WTC11 (cell line): ENCODE measurements at regions not wholly inside any gene's neighbourhood (a gene's known extent, or its start where the extent isn't known, plus 50 kb on each side); places are given as distances from the start of the nearest gene placed in this dataset.
"Not testable (repeated sequence)": the region's sequence is repeated elsewhere in the genome, so short reads cannot be mapped to it uniquely, and the experiment has no call there.

Experiments used
- ATAC-seq: fragments of 200-7000 bp; cut with Tn5 transposase; 2 replicates; pipeline ENCODE4 v1.10.0; 2021; ENCODE audit warnings: mild to moderate bottlenecking, moderate library complexity
- CTCF ChIA-PET: fragments of 300-600 bp; sonication (Branson Sonifier 250); formaldehyde crosslinking; loops from one replicate; lab custom pipeline; 2021; ENCODE audit warnings: antibody characterized with exemption; lab: Charles Lee
- POLR2A ChIA-PET: fragments of 350-600 bp; sonication (Branson Sonifier 250); formaldehyde crosslinking; loops from one replicate; lab custom pipeline; 2021; ENCODE audit warnings: antibody characterized with exemption; lab: Charles Lee
- DNase-seq: peaks from one replicate; pipeline ENCODE4 v3.0.0; 2021; ENCODE audit warnings: low spot score
- H3K27ac Mint-ChIP-seq: 2 replicates; pipeline ENCODE4 v1.8.0; 2021; ENCODE audit warnings: mixed read lengths
- H3K27me3 Mint-ChIP-seq: 2 replicates; pipeline ENCODE4 v1.8.0; 2021; ENCODE audit warnings: low read depth, mild to moderate bottlenecking, moderate library complexity, mixed read lengths
- H3K36me3 Mint-ChIP-seq: 2 replicates; pipeline ENCODE4 v1.8.0; 2021; ENCODE audit warnings: mixed read lengths
- H3K4me1 Mint-ChIP-seq: 2 replicates; pipeline ENCODE4 v1.8.0; 2022; ENCODE audit warnings: mixed read lengths
- H3K4me3 Mint-ChIP-seq: 2 replicates; pipeline ENCODE4 v1.8.0; 2021; ENCODE audit warnings: mild to moderate bottlenecking, moderate library complexity, mixed read lengths
- H3K9me3 Mint-ChIP-seq: 2 replicates; pipeline ENCODE4 v1.8.0; 2021; ENCODE audit warnings: mixed read lengths
- AR ChIP-seq: fragments of 250-450 bp; sonication (Bioruptor Pico); IDR thresholded peaks from 2 replicates; pipeline ENCODE4 v1.9.0; 2021; ENCODE audit warnings: mild to moderate bottlenecking
- ATF1 ChIP-seq: sonication (generic); formaldehyde crosslinking; IDR thresholded peaks from 2 replicates; pipeline ENCODE4 v1.8.1; 2023; ENCODE audit warnings: mild to moderate bottlenecking, moderate library complexity, missing genetic modification reagents
- CBFB ChIP-seq: sonication (generic); formaldehyde crosslinking; IDR thresholded peaks from 2 replicates; pipeline ENCODE4 v1.8.1; 2022; ENCODE audit warnings: mild to moderate bottlenecking, low read depth, missing genetic modification reagents
- E2F1 ChIP-seq: sonication (generic); formaldehyde crosslinking; IDR thresholded peaks from 2 replicates; pipeline ENCODE4 v1.8.0; 2022; ENCODE audit warnings: mild to moderate bottlenecking, missing genetic modification reagents
- ELF4 ChIP-seq: sonication (generic); formaldehyde crosslinking; IDR thresholded peaks from 2 replicates; pipeline ENCODE4 v1.8.1; 2022; ENCODE audit warnings: low read depth, mild to moderate bottlenecking, moderate library complexity, missing genetic modification reagents
- ERG ChIP-seq: fragments of 250-450 bp; sonication (Bioruptor Pico); IDR thresholded peaks from 2 replicates; pipeline ENCODE4 v1.8.0; 2021; ENCODE audit warnings: mild to moderate bottlenecking
- ESRRA ChIP-seq: sonication (generic); formaldehyde crosslinking; IDR thresholded peaks from 2 replicates; pipeline ENCODE4 v1.8.1; 2022; ENCODE audit warnings: mild to moderate bottlenecking, missing genetic modification reagents, borderline replicate concordance
- FOXJ3 ChIP-seq: sonication (generic); formaldehyde crosslinking; IDR thresholded peaks from 2 replicates; pipeline ENCODE4 v1.9.0; 2021; ENCODE audit warnings: missing genetic modification reagents, mild to moderate bottlenecking, borderline replicate concordance
- FOXK1 ChIP-seq: sonication (generic); formaldehyde crosslinking; IDR thresholded peaks from 2 replicates; pipeline ENCODE4 v1.8.0; 2022; ENCODE audit warnings: mild to moderate bottlenecking, moderate library complexity, missing genetic modification reagents
- FOXP4 ChIP-seq: sonication (generic); formaldehyde crosslinking; IDR thresholded peaks from 2 replicates; pipeline ENCODE4 v1.8.0; 2022; ENCODE audit warnings: mild to moderate bottlenecking, missing genetic modification reagents
- GABPB1 ChIP-seq: sonication (generic); formaldehyde crosslinking; IDR thresholded peaks from 2 replicates; pipeline ENCODE4 v1.8.1; 2023; ENCODE audit warnings: mild to moderate bottlenecking, missing genetic modification reagents
- HMGXB4 ChIP-seq: sonication (generic); formaldehyde crosslinking; IDR thresholded peaks from 2 replicates; pipeline ENCODE4 v1.8.1; 2023; ENCODE audit warnings: mild to moderate bottlenecking, moderate library complexity, missing genetic modification reagents
- IRF2 ChIP-seq: sonication (generic); formaldehyde crosslinking; IDR thresholded peaks from 2 replicates; pipeline ENCODE4 v1.8.0; 2022; ENCODE audit warnings: low read depth, missing genetic modification reagents, borderline replicate concordance
- MXD4 ChIP-seq: fragments of 250-450 bp; sonication (Bioruptor Pico); IDR thresholded peaks from 2 replicates; pipeline ENCODE4 v1.8.0; 2021; ENCODE audit warnings: mild to moderate bottlenecking, moderate library complexity, borderline replicate concordance
- NR3C1 ChIP-seq: sonication (generic); formaldehyde crosslinking; conservative IDR thresholded peaks from 2 replicates; pipeline ENCODE4 v1.8.1; 2023; ENCODE audit warnings: low read depth, mild to moderate bottlenecking, missing genetic modification reagents
- OVOL2 ChIP-seq: fragments of 250-450 bp; sonication (Bioruptor Pico); IDR thresholded peaks from 2 replicates; pipeline ENCODE4 v1.9.0; 2021; ENCODE audit warnings: mild to moderate bottlenecking, borderline replicate concordance
- ZMAT4 ChIP-seq: fragments of 250-450 bp; sonication (Bioruptor Pico); IDR thresholded peaks from 2 replicates; pipeline ENCODE4 v1.9.0; 2021; ENCODE audit warnings: mild to moderate bottlenecking
- ZNF219 ChIP-seq: sonication (generic); formaldehyde crosslinking; IDR thresholded peaks from 2 replicates; pipeline ENCODE4 v1.8.0; 2023; ENCODE audit warnings: missing genetic modification reagents, mild to moderate bottlenecking, borderline replicate concordance
- ZNF423 ChIP-seq: fragments of 250-450 bp; sonication (Bioruptor Pico); IDR thresholded peaks from 2 replicates; pipeline ENCODE4 v2.1.2; 2022; ENCODE audit warnings: mild to moderate bottlenecking, moderate library complexity

- H3K27me3 Mint-ChIP-seq: no peaks in the 10 kb centered on the region
- ChIA-PET POLR2A (no interaction called here), CTCF (interaction anchor here (0.5 kb wide), 1 partner anchor 85 kb away, joined by 3 read pairs; no protein-coding TSS in a partner anchor)
- DNase-seq (no peak), ATAC-seq (no peak)
- H3K36me3 Mint-ChIP-seq: peaks cover 7% of the 10 kb centered on the region
- H3K27ac Mint-ChIP-seq: no peak overlapping the region
- H3K4me3 Mint-ChIP-seq: no peak overlapping the region
- TF ChIP-seq ESRRA (CRISPR knock-in tag): no peak
- no peak for TF ChIP-seq CBFB (CRISPR knock-in tag)
- TF ChIP-seq ELF4 (CRISPR knock-in tag): no peak
- TF ChIP-seq FOXP4 (CRISPR knock-in tag): no peak
- TF ChIP-seq AR: no peak
- TF ChIP-seq NR3C1 (CRISPR knock-in tag): no peak
- H3K9me3 Mint-ChIP-seq: peaks cover 9% of the 10 kb centered on the region
- no peaks in the 10 kb centered on the region for H3K4me1 Mint-ChIP-seq
Measured at GRCh38 chr14:105589161-105589925, 63.0 kb downstream of the TMEM121 start.

- POLR2A ChIA-PET, H3K4me1 Mint-ChIP-seq: not testable (repeated sequence)
Measured at GRCh38 chr14:105589926-105590185, 63.5 kb downstream of the TMEM121 start.

GRCh38 chr14:105591052-105591451 is 64.7 kb downstream of the TMEM121 start:
- CTCF ChIA-PET: no interaction called here
- Mint-ChIP-seq H3K27me3 (no peaks in the 10 kb centered on the region), H3K27ac (no peak overlapping the region), H3K4me3 (no peak overlapping the region), H3K36me3 (peaks cover 5% of the 10 kb centered on the region; the same call in 1 of the 2 replicates), H3K9me3 (peaks cover 3% of the 10 kb centered on the region), H3K4me1 (no peaks in the 10 kb centered on the region)
- POLR2A ChIA-PET: no interaction called here
- DNase-seq (no peak), ATAC-seq (no peak)
- TF ChIP-seq GABPB1: no peak
- TF ChIP-seq ZMAT4 (CRISPR knock-in tag): no peak
- no peak for TF ChIP-seq ZNF423
- TF ChIP-seq FOXK1: no peak
- no peak for TF ChIP-seq MXD4 (CRISPR knock-in tag)
- TF ChIP-seq OVOL2 (CRISPR knock-in tag): no peak
- TF ChIP-seq ZNF219: no peak
- TF ChIP-seq ELF4 (CRISPR knock-in tag): no peak
- no peak for TF ChIP-seq E2F1 (CRISPR knock-in tag)
- TF ChIP-seq IRF2 (CRISPR knock-in tag): no peak
- TF ChIP-seq ERG (CRISPR knock-in tag): no peak
- TF ChIP-seq FOXJ3 (CRISPR knock-in tag): no peak
- no peak for TF ChIP-seq ATF1 (CRISPR knock-in tag)
- no peak for TF ChIP-seq HMGXB4 (CRISPR knock-in tag)

More at GRCh38 chr14:105589926-105590185, 63.5 kb downstream of the TMEM121 start:
- H3K36me3 Mint-ChIP-seq, H3K27ac Mint-ChIP-seq, DNase-seq, H3K9me3 Mint-ChIP-seq, ATAC-seq, H3K27me3 Mint-ChIP-seq, H3K4me3 Mint-ChIP-seq: not testable (repeated sequence)
- CTCF ChIA-PET: interaction anchor here (0.5 kb wide), 1 partner anchor 86 kb away, joined by 3 read pairs; no protein-coding TSS in a partner anchor
